Skin of body (tissue), 1 donor: ENCODE measurements at regions not wholly inside any gene's neighbourhood (a gene's known extent, or its start where the extent isn't known, plus 50 kb on each side); places are given as distances from the start of the nearest gene placed in this dataset.
"Not testable (repeated sequence)": the region's sequence is repeated elsewhere in the genome, so short reads cannot be mapped to it uniquely, and the experiment has no call there.

Source experiments
- DNase-seq: peaks from one replicate; lab custom pipeline; 2025; lab: John Stamatoyannopoulos, UW

DNA sequence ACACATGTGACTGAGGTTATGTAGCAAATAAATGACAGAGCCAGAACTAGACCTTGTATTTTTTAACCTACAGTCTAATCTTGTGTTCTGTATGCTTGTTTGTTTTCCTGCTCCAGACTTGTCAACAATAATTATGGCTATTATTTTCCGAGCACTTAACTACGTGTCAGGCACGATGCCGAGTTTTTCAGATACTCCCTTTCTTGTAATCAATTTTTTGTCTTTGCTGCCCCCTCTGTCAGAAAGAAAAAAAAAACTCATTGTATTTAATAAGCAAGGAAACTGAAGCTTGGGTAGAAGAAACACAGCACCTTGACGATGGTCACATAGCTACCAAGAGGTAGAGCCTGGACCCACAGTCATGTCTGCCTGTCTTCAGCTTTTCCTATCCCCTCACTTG lies 95.7 kb upstream of the TRIM77 start:
- DNase-seq, result peak; percentile 2

DNA sequence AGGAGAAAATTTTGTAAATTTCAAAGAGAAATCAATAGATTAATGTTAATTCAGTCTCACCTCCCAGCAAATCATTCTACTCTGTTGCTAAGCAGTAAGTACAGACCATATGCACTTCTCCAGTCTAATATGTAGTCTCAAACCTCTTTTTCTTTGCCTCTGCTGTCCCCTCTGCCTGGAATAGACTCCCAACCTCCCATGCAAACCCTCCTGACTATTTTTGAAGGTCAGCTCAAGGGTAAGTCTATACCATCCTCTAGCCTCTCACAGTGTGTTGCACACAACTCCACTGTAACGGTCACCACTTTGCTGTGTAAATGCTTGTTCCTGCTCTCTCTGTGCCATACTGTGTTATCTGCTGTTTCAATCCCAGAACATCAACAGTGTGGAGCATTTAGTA lies 94.5 kb upstream of the TRIM77 start:
- not testable (repeated sequence) for DNase-seq

DNA sequence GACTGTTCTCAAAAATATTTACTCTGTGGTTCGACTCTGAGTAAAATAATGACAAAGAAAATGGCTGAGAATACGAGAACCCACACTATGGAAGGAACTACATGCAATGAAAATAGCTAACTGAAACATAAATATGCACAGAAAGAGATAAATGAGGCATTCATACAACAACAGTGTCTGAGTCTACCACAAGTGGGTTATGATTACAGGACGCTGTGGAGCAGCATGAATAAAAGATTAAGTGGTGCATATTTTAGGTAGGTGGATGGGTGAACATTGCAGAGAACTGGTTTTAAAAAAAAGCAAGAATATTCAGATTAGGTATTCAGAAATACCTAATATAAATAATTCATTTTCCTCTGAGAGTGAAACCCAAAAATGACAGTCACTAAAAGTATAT lies 93.9 kb upstream of the TRIM77 start:
- DNase-seq, result not testable (repeated sequence)

DNA sequence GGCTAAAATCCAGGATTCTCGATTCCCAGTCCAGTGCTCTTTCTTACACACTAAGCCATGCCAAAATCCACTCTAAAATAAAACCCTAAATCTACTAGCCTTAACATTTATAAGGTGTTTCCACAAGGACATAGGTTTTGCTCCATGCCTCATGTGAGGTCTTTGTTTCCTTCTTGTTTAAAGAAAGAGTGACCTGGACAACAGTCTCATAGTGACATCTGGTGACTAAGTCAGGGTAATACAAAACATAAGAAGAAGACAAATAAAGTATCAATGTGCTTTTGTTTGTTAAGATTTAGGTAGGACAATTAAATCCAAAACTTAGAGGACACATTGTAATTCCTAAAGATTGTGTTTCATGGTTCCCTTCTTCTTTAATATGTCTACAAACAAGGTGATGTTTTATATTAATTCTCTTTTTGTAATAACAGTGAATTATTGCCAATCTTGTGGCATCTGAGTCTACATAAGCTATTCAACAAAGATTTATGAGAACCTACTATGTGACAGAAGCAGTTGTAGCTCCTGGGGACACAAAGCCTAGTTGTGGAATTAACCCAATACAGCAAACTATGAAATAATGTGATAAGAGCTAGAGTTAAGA lies 93.0 kb upstream of the TRIM77 start:
- peak; percentile 18 for DNase-seq

DNA sequence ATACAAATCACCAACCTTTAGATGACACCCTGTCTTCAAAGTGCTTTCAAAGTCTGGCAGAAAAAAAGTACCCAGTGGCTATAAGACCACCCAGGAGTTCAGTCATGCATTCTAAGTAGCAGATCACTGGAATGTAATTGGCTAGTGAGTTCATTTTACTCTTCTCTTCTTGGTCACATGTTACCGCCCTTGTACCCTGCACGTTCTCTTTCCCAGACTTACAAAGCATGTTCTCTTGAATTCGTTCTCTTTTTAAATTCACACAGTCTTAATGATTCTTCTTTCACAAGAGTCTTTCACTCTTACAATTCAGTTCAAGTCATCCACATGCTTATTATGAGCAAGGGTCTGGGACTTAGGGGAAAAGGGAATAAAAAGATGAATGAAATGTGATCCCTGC lies 89.4 kb upstream of the TRIM77 start:
- DNase-seq, result not testable (repeated sequence)

DNA sequence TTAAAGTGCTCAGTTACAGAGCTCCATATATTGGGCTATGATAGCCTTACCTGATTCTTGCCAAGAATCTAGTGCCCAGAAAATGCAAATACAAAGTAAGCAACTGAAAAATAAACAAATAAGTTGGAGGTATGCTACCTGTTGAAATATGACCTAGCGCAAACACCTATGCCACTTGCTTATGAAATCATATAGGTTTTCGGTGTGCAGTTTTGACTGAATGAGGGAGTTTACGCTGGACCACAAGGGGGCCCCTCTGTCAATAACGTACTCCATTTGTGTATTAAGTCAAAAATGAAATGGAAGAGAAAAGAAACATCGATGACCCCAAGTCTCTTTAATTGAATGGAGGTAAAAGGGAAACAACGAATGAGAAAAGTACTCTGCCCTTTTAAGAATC lies 84.9 kb upstream of the TRIM77 start:
- DNase-seq, result no peak

DNA sequence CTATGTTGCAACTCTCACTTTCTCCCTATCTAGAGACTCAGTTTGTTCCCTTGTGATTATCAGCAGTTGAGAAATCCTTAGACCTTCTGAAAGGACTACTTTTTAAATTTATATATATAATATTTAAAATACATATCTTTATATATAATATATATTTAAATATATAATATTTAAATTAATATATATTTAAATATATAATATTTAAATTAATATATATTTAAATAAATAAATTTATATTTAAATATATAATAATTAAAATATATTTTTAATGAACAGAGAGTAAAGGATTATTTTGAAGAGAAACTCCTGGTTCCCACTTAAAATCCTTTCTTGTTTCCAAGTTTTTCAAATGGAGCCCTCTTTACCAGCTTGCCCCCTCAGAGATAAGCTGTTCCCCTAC lies 83.7 kb upstream of the TRIM77 start:
- DNase-seq, result no peak

DNA sequence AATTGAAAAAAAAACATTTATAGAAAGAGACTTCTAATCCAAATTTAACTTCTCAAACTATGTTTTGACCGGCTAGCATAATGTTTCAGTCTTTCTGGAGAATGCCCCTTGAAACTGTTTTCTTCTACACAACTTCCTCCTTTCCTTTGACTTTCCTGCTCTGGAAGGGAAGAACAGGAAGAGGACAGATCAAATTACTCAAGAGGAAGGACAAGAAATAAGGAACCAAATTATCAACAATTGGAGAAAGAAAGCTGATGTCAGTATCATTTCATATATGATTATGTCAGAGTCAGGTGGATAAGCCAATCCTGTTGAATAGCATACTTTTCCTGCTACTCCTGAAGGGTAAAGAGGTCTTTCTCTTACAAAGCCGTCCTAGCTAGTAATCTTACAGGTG lies 83.2 kb upstream of the TRIM77 start:
- not testable (repeated sequence) for DNase-seq

DNA sequence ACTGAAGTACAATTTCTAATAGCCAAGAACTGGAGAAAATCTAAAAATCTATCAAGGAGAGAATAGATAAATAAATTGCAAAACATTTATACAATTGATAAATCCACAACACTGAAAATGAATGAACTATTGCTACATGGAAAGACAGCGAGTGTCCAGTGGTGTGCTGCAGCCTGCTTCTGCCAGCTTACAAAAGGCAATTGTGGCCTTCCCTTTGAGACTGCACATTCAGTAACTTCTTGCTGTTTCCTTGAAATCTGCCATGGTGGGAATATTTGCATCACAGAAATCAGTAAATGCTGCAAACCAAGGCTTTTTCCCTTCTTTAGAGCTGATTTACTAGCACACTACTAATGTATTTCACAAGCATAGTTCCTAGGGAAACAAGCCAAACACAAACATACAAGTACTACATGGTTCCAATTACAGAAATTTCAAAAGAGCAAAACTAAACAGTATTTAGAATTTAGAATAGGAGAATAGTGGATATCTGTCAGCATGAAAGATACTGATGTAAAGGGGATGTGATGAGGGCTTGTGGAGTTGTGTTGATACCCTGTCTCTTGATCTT lies 76.9 kb upstream of the TRIM77 start:
- no peak for DNase-seq

DNA sequence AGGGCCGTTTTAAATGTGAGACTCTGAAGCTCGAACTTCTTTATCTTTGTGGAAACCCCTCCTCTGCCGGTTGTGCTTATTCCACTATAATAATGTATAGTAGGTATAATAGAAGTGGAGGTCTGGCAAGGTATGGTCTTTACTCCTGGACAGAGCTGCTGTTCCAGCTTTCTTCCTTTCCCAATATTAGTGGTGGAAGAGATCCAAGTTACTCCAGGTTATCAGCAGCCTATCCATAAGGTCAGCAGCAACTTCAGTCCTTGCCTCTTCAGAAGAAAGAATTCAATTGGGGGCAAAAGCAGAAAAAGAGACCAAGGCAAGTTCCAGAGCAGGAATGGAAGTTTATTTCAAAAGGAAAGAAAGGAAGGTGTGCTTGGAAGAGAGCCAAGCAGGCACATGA lies 69.3 kb upstream of the TRIM77 start:
- not testable (repeated sequence) for DNase-seq

DNA sequence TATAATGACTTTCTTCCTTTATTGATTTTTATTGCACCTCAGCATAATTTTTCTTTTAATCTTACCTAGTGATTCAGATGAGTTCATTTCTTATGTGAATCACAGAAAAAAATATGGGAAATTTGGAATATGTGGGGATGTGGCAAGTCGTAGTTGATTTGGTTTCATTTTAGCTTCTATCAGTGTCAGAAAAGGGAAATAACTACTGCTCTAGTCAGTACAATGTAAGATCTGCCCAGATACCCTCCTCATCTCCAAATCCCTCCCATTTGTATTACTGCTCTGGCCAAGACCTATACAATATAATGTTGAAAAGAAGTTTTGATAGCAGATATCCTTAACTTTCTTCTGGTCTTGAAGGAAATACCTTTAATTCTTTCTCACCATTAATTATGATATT lies 61.9 kb upstream of the TRIM77 start:
- DNase-seq, result not testable (repeated sequence)

DNA sequence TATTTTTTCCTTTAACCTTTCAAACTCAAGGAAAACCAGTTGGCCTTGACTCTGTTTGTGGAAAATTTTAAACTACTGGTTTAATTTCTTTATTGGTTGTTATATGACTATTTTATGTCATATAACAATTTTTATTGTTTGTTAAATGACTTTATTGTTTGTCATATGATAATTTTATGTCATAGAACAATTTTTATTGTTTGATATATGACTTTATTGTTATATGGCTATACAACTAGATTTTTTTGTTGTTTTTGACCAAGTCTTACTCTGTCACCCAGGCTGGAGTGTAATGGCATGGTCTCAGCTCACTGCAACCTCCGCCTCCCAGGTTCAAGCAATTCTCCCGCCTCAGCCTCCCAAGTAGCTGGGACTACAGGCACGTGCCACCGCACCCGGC lies 61.1 kb upstream of the TRIM77 start:
- DNase-seq, result not testable (repeated sequence)

DNA sequence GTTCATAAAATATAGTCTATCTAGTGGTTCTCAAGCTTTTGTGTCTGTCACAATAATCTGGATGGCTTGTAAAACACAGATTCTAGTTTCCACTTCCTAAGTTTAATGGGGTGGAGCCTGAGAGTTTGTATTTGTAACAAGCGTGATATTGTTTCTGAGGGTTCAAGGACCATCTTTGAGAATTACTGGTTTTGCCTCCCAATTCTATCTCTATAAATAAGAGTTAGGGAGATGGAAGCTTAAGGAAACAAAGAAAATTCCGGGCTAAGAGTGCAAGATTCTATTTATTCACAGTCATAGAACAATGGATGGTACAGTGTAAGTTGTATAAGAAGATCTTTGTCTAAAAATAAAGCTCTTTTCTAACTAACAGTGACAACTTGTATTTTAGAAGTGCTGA lies 55.4 kb upstream of the TRIM77 start:
- DNase-seq, result not testable (repeated sequence)

DNA sequence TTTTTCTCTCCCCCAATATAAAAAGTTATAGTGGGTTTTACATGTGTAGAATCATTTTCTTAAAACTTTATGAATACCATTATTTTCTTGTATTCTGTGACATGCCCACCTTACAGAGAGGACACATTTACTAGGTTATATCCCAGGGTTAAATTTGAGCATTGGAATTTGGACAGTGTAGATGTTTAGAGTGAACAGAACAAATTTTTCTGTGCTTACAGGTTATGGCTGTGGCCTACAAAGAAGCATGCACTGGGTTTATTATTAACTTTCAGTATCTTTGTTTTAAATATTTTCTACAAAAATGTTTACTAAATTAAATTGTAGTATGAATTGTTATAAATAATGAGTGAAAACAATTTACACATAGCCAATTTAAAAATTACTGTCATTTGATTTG lies 51.3 kb upstream of the TRIM77 start:
- DNase-seq, result not testable (repeated sequence)

DNA sequence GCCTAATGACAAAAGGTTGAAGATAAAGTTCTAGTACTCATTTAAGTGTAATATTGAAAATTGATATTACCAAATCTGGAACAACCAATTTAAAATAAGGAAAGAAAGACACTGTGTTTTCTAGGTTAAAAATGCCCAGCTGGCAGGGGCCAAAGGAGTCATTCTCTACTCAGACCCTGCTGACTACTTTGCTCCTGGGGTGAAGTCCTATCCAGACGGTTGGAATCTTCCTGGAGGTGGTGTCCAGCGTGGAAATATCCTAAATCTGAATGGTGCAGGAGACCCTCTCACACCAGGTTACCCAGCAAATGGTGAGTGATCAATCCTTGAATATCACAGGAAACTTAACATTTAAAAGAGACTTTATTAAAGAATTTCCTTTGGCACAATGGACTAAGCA lies 50.7 kb upstream of the TRIM77 start:
- not testable (repeated sequence) for DNase-seq

DNA sequence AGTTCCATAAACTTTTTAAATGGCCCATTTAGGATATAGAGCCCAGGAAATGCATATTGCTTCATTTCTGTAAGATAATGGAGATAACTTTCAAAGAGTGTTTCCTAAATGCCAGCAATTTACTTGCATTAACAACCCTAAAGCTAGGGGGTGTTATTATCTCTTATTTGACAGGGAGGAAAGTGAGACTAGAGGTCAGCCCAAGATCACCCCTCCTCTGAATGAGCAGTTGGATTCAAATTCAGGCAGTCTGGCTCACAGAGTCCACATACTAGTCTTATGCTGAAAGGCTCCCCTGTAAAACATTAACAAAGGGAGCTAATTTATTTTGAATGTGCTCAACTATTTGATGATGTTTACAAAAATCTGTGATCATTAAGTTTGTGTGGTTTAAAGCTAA lies 49.9 kb upstream of the TRIM77 start:
- DNase-seq, result no peak
